ENCODE measurements at regions not wholly inside any gene's neighbourhood (a gene's known extent, or its start where the extent isn't known, plus 50 kb on each side); places are given as distances from the start of the nearest gene placed in this dataset.

DNA sequence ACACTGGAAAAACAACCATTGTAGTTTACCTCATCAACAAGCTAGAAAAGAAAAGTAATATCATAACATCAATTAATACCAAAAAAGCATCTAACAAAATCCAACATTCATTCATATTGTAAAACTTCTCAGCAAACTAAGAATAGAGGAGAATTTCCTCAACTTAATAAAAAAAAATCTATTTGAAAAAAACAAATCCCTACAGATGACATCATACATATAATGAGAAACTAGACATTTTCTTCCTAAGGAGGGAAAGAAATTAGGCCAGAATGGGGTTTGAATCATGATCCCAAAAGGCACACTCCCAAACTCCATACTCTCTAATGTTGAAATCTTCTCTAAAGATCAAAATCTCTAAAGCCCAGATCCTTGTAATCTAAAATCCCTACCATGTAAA, 460.0 kb downstream of the IRS1 start:
- TF ChIP-seq, protein P1, sequence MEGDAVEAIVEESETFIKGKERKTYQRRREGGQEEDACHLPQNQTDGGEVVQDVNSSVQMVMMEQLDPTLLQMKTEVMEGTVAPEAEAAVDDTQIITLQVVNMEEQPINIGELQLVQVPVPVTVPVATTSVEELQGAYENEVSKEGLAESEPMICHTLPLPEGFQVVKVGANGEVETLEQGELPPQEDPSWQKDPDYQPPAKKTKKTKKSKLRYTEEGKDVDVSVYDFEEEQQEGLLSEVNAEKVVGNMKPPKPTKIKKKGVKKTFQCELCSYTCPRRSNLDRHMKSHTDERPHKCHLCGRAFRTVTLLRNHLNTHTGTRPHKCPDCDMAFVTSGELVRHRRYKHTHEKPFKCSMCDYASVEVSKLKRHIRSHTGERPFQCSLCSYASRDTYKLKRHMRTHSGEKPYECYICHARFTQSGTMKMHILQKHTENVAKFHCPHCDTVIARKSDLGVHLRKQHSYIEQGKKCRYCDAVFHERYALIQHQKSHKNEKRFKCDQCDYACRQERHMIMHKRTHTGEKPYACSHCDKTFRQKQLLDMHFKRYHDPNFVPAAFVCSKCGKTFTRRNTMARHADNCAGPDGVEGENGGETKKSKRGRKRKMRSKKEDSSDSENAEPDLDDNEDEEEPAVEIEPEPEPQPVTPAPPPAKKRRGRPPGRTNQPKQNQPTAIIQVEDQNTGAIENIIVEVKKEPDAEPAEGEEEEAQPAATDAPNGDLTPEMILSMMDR (IDR thresholded peaks at IDR 0.05), result no peak

DNA sequence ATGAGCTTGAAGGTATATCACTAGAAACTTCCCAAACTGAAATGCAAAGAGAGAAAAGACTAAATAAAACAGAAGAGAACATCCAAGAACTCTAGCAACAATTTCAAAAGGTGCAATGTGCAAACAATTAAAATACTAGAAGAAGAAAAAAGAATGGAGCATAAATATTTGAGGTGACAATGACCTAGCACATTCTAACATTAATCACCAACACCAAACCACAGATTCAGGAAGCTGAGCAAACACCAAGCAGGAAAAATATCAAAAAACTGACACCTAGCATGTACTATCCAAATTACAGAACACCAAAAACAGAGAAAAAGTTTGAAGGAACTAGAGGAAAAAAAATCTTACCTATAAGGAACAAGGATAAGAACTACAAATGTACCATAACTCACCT, 460.8 kb downstream of the IRS1 start:
- H3K4me1 ChIP-seq, result no peaks in the 10 kb centered on the region
- no peak overlapping the region for H2AFZ ChIP-seq
- TF ChIP-seq, protein P1 (IDR thresholded peaks at IDR 0.05), result no peak
- no peak overlapping the region for H3K4me2 ChIP-seq (ENCODE audit: low read length)
- H3K4me3 ChIP-seq (ENCODE audit: low read depth, low read length), result no peak overlapping the region
- H3K27me3 ChIP-seq (ENCODE audit: control insufficient read depth, insufficient read depth, low read length), result no peaks in the 10 kb centered on the region
- no peak overlapping the region for H3K27ac ChIP-seq
- H3K9me3 ChIP-seq (ENCODE audit: control insufficient read depth, low read length), result no peaks in the 10 kb centered on the region
- no peaks in the 10 kb centered on the region for H3K79me2 ChIP-seq
- no peak overlapping the region for H3K9ac ChIP-seq
- no peaks in the 10 kb centered on the region for H3K36me3 ChIP-seq (ENCODE audit: control insufficient read depth, insufficient read depth, low read length)

More for the DNA sequence above, 460.0 kb downstream of the IRS1 start:
- no peaks in the 10 kb centered on the region for H3K27me3 ChIP-seq (ENCODE audit: control insufficient read depth, insufficient read depth, low read length)
- no peak overlapping the region for H3K4me2 ChIP-seq (ENCODE audit: low read length)
- no peaks in the 10 kb centered on the region for H3K4me1 ChIP-seq
- no peaks in the 10 kb centered on the region for H3K79me2 ChIP-seq
- H3K9me3 ChIP-seq (ENCODE audit: control insufficient read depth, low read length), result no peaks in the 10 kb centered on the region
- no peak overlapping the region for H3K9ac ChIP-seq
- H3K27ac ChIP-seq, result no peak overlapping the region
- H3K36me3 ChIP-seq (ENCODE audit: control insufficient read depth, insufficient read depth, low read length), result no peaks in the 10 kb centered on the region
- no peak overlapping the region for H2AFZ ChIP-seq
- no peak overlapping the region for H3K4me3 ChIP-seq (ENCODE audit: low read depth, low read length)

- Histone ChIP-seq H3K4me1 (no peaks in the 10 kb centered on the region), H3K27me3 (ENCODE audit: control insufficient read depth, insufficient read depth, low read length) (no peaks in the 10 kb centered on the region), H3K27ac (no peak overlapping the region), H3K79me2 (no peaks in the 10 kb centered on the region), H3K4me2 (ENCODE audit: low read length) (no peak overlapping the region), H2AFZ (no peak overlapping the region), H3K4me3 (ENCODE audit: low read depth, low read length) (no peak overlapping the region), H3K9me3 (ENCODE audit: control insufficient read depth, low read length) (no peaks in the 10 kb centered on the region), H3K9ac (no peak overlapping the region), H3K36me3 (ENCODE audit: control insufficient read depth, insufficient read depth, low read length) (no peaks in the 10 kb centered on the region)
- TF ChIP-seq, protein P1 (IDR thresholded peaks at IDR 0.05), result no peak
These were observed 461.5 kb downstream of the IRS1 start for GRCh38 chr2:226337941-226338600.

- Histone ChIP-seq H3K27me3 (ENCODE audit: control insufficient read depth, insufficient read depth, low read length) (no peaks in the 10 kb centered on the region), H3K36me3 (ENCODE audit: control insufficient read depth, insufficient read depth, low read length) (no peaks in the 10 kb centered on the region), H3K4me2 (ENCODE audit: low read length) (no peak overlapping the region), H3K4me3 (ENCODE audit: low read depth, low read length) (no peak overlapping the region), H3K27ac (no peak overlapping the region), H3K9ac (no peak overlapping the region), H2AFZ (no peak overlapping the region), H3K4me1 (no peaks in the 10 kb centered on the region), H3K9me3 (ENCODE audit: control insufficient read depth, low read length) (no peaks in the 10 kb centered on the region), H3K79me2 (no peaks in the 10 kb centered on the region)
- TF ChIP-seq, protein P1 (IDR thresholded peaks at IDR 0.05), result no peak
These were observed 463.3 kb downstream of the IRS1 start for GRCh38 chr2:226336283-226336682.
